ENCODE measurements at regions not wholly inside any gene's neighbourhood (a gene's known extent, or its start where the extent isn't known, plus 50 kb on each side); places are given as distances from the start of the nearest gene placed in this dataset.

GRCh38 chr9:129259375-129259774, 81.3 kb upstream of the IER5L start:
- CTCF ChIA-PET = interaction anchor here (0.5 to 1.0 kb wide), 3 partner anchors 14 to 363 kb away, joined by 3 read pairs; partner anchors contain the start of gene IER5L
- POLR2A ChIA-PET (ENCODE audit: low non-redundant PET) = interaction anchor here (1.5 kb wide), 1 partner anchor 81 kb away, joined by 5 read pairs; the partner anchor contains the start of gene IER5L
- DNase-seq (ENCODE audit: low spot score) = no peak
- no peak for TF ChIP-seq CTCF (conservative IDR thresholded peaks at IDR 0.05; ENCODE audit: low read depth)
- no peak overlapping the region for H3K27ac ChIP-seq

- no peak overlapping the region for H3K27ac ChIP-seq
- ChIA-PET POLR2A (ENCODE audit: low non-redundant PET) (interaction anchor here (0.6 to 1.5 kb wide), 2 partner anchors 81 to 606 kb away, joined by 4 to 5 read pairs; partner anchors contain the start of gene IER5L), CTCF (interaction anchor here (0.5 to 1.2 kb wide), 5 partner anchors 14 to 364 kb away, joined by 3 read pairs; partner anchors contain the start of gene IER5L)
- TF ChIP-seq CTCF (conservative IDR thresholded peaks at IDR 0.05; ENCODE audit: low read depth) = no peak
- DNase-seq (ENCODE audit: low spot score) = peak; percentile 75
These were observed 80.8 kb upstream of the IER5L start for GRCh38 chr9:129258823-129259301.

GRCh38 chr9:129258124-129258822, 80.2 kb upstream of the IER5L start:
- peak; percentile 100 for DNase-seq (ENCODE audit: low spot score)
- CTCF ChIA-PET = interaction anchor here (1.0 to 1.2 kb wide), 3 partner anchors 13 to 127 kb away, joined by 3 read pairs; no protein-coding TSS in a partner anchor
- TF ChIP-seq CTCF (conservative IDR thresholded peaks at IDR 0.05; ENCODE audit: low read depth) = no peak
- H3K27ac ChIP-seq = 0 out of 2 replicates have a peak overlapping the region, but pooled peaks have one; percentile 1
- POLR2A ChIA-PET (ENCODE audit: low non-redundant PET) = interaction anchor here (0.6 to 1.5 kb wide), 2 partner anchors 80 to 605 kb away, joined by 4 to 5 read pairs; partner anchors contain the start of gene IER5L

GRCh38 chr9:129256959-129257713, 79.1 kb upstream of the IER5L start:
- no peak overlapping the region for H3K27ac ChIP-seq
- ChIA-PET CTCF (no interaction called here), POLR2A (ENCODE audit: low non-redundant PET) (no interaction called here)
- TF ChIP-seq CTCF (conservative IDR thresholded peaks at IDR 0.05; ENCODE audit: low read depth) = no peak
- DNase-seq (ENCODE audit: low spot score) = no peak

- no peak overlapping the region for H3K27ac ChIP-seq
- ChIA-PET POLR2A (ENCODE audit: low non-redundant PET) (no interaction called here), CTCF (interaction anchor here (0.5 to 0.7 kb wide), 2 partner anchors 33 to 122 kb away, joined by 3 read pairs; no protein-coding TSS in a partner anchor)
- no peak for TF ChIP-seq CTCF (conservative IDR thresholded peaks at IDR 0.05; ENCODE audit: low read depth)
- DNase-seq (ENCODE audit: low spot score) = no peak
These were observed 76.7 kb upstream of the IER5L start for GRCh38 chr9:129254566-129255287.
